ENCODE measurements at regions not wholly inside any gene's neighbourhood (a gene's known extent, or its start where the extent isn't known, plus 50 kb on each side); places are given as distances from the start of the nearest gene placed in this dataset.

- H3K27ac ChIP-seq = no peak overlapping the region
- TF ChIP-seq CTCF (conservative IDR thresholded peaks at IDR 0.05) = no peak
Observed at GRCh38 chr7:115306586-115306985, 384.7 kb downstream of the MDFIC start.

- no peak overlapping the region for H3K27ac ChIP-seq
- no peak for TF ChIP-seq CTCF (conservative IDR thresholded peaks at IDR 0.05)
Observed at GRCh38 chr7:115300231-115300870, 378.5 kb downstream of the MDFIC start.

- TF ChIP-seq CTCF (conservative IDR thresholded peaks at IDR 0.05) = no peak
- no peak overlapping the region for H3K27ac ChIP-seq
Observed at GRCh38 chr7:115299397-115300037, 377.6 kb downstream of the MDFIC start.

GRCh38 chr7:115297656-115298055 lies 375.8 kb downstream of the MDFIC start:
- no peak overlapping the region for H3K27ac ChIP-seq
- TF ChIP-seq CTCF (conservative IDR thresholded peaks at IDR 0.05) = no peak

- no peak overlapping the region for H3K27ac ChIP-seq
- no peak for TF ChIP-seq CTCF (conservative IDR thresholded peaks at IDR 0.05)
Observed at GRCh38 chr7:115293628-115294240, 371.8 kb downstream of the MDFIC start.

- no peak for TF ChIP-seq CTCF (conservative IDR thresholded peaks at IDR 0.05)
- no peak overlapping the region for H3K27ac ChIP-seq
Observed at GRCh38 chr7:115292381-115292780, 370.5 kb downstream of the MDFIC start.

GRCh38 chr7:115289971-115290370 lies 368.1 kb downstream of the MDFIC start:
- TF ChIP-seq CTCF (conservative IDR thresholded peaks at IDR 0.05) = no peak
- H3K27ac ChIP-seq = no peak overlapping the region

Data from VCaP (cell line).